BE2C (cell line): ENCODE measurements at regions not wholly inside any gene's neighbourhood (a gene's known extent, or its start where the extent isn't known, plus 50 kb on each side); places are given as distances from the start of the nearest gene placed in this dataset.

Experiments used
- DNase-seq: peaks from one replicate; pipeline ENCODE4 v3.0.0-alpha.2; 2020
- H3K27me3 ChIP-seq: fragments of 250-450 bp; sonication (Bioruptor Pico); 2 replicates; pipeline ENCODE4 v1.5.1; 2020; ENCODE audit warnings: mild to moderate bottlenecking
- H3K36me3 ChIP-seq: fragments of 250-450 bp; sonication (Bioruptor Pico); 2 replicates; pipeline ENCODE4 v1.5.1; 2020; ENCODE audit warnings: mild to moderate bottlenecking
- H3K4me1 ChIP-seq: fragments of 250-450 bp; sonication (Bioruptor Pico); 2 replicates; pipeline ENCODE4 v1.5.1; 2020
- H3K4me3 ChIP-seq: 2 replicates; pipeline ENCODE4 v1.5.1; 2011; ENCODE audit warnings: low read depth, low read length
- H3K9me3 ChIP-seq: fragments of 250-450 bp; sonication (Bioruptor Pico); 2 replicates; pipeline ENCODE4 v1.5.1; 2020
- TF ChIP-seq, protein P1 (sequence below): IDR thresholded peaks from 2 replicates; pipeline ENCODE4 v1.5.1; 2012; ENCODE audit warnings: mild to moderate bottlenecking, low read depth, low read length

GRCh38 chr13:72386138-72386684 lies 341.2 kb downstream of the MZT1 start:
- no peaks in the 10 kb centered on the region for H3K27me3 ChIP-seq
- DNase-seq, result no peak
- TF ChIP-seq, protein P1, sequence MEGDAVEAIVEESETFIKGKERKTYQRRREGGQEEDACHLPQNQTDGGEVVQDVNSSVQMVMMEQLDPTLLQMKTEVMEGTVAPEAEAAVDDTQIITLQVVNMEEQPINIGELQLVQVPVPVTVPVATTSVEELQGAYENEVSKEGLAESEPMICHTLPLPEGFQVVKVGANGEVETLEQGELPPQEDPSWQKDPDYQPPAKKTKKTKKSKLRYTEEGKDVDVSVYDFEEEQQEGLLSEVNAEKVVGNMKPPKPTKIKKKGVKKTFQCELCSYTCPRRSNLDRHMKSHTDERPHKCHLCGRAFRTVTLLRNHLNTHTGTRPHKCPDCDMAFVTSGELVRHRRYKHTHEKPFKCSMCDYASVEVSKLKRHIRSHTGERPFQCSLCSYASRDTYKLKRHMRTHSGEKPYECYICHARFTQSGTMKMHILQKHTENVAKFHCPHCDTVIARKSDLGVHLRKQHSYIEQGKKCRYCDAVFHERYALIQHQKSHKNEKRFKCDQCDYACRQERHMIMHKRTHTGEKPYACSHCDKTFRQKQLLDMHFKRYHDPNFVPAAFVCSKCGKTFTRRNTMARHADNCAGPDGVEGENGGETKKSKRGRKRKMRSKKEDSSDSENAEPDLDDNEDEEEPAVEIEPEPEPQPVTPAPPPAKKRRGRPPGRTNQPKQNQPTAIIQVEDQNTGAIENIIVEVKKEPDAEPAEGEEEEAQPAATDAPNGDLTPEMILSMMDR, result no peak
- H3K9me3 ChIP-seq, result no peaks in the 10 kb centered on the region
- H3K4me3 ChIP-seq, result no peak overlapping the region
- H3K36me3 ChIP-seq, result no peaks in the 10 kb centered on the region
- H3K4me1 ChIP-seq, result no peaks in the 10 kb centered on the region

GRCh38 chr13:72384879-72385278 lies 342.6 kb downstream of the MZT1 start:
- Histone ChIP-seq H3K9me3 (no peaks in the 10 kb centered on the region), H3K4me1 (no peaks in the 10 kb centered on the region), H3K27me3 (no peaks in the 10 kb centered on the region), H3K4me3 (no peak overlapping the region), H3K36me3 (no peaks in the 10 kb centered on the region)
- TF ChIP-seq, protein P1, result no peak
- DNase-seq, result no peak

- DNase-seq, result no peak
- TF ChIP-seq, protein P1, result no peak
- Histone ChIP-seq H3K4me1 (peaks cover 3% of the 10 kb centered on the region; the same call in 1 of the 2 replicates), H3K27me3 (no peaks in the 10 kb centered on the region), H3K4me3 (no peak overlapping the region), H3K36me3 (no peaks in the 10 kb centered on the region), H3K9me3 (no peaks in the 10 kb centered on the region)
Measured at GRCh38 chr13:72384186-72384823, 343.1 kb downstream of the MZT1 start.

DNA sequence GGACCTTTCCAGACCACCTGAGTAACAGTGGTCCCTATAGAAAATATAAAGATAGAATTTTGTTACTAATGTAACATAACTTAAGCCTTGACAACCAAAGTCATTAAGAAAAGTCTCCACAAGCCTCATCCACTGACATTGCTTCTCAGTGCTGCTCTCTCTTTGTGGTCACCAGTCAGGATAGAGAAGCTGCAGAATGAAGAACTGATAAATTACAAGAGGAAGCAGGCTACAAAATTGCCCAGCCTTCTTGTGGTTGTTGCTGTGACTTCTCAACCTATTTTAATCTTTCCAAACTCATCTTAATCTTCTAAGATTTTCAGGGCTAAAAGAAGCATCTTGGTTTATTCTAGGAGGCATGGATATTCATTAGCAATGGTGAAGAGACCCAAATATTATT lies 343.8 kb downstream of the MZT1 start:
- Histone ChIP-seq H3K27me3 (no peaks in the 10 kb centered on the region), H3K36me3 (no peaks in the 10 kb centered on the region), H3K9me3 (no peaks in the 10 kb centered on the region), H3K4me3 (no peak overlapping the region), H3K4me1 (peaks cover 3% of the 10 kb centered on the region; the same call in 1 of the 2 replicates)
- DNase-seq, result no peak
- TF ChIP-seq, protein P1, result no peak

DNA sequence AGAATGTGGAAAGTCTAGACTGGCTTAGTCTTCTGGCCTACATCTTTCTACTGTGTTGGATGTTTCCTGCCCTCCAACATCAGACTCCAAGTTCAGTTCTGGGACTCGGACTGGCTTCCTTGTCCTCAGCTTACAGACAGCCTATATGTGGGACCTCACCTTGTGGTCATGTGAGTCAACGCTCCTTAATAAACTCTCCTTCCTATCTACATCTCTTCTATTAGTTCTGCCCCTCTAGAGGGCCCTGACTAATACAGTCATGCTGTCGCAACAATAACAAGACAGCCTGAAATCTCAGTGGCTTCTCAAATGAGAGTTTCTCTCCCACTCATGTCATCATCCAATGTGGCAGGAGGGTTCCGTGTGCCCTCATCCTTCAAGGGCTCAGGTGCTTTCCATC lies 347.8 kb downstream of the MZT1 start:
- H3K4me3 ChIP-seq, result no peak overlapping the region
- H3K27me3 ChIP-seq, result no peaks in the 10 kb centered on the region
- H3K36me3 ChIP-seq, result no peaks in the 10 kb centered on the region
- peaks cover 5% of the 10 kb centered on the region; the same call in 1 of the 2 replicates for H3K4me1 ChIP-seq
- no peaks in the 10 kb centered on the region for H3K9me3 ChIP-seq
- TF ChIP-seq, protein P1, result no peak
- no peak for DNase-seq

DNA sequence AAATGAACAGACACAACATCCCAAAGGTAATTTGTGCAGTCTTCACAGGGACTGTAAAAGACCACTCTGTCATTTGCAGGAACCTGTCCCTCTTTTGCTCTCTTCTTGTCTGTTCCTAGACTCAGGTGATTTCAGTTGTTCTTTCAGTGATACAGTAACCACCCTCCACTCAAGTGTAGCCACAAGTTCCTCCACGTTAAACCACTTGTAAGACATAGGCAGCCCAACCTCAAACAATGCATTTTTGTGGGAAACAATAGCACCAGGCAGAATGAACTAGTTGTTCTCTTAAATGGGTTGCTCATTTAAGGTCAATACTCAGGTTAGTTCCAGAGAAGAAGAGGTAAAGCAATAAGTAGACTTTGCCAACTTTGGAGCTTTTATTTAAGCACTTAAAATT lies 359.4 kb downstream of the MZT1 start:
- Histone ChIP-seq H3K27me3 (no peaks in the 10 kb centered on the region), H3K36me3 (no peaks in the 10 kb centered on the region), H3K4me3 (no peak overlapping the region), H3K4me1 (no peaks in the 10 kb centered on the region), H3K9me3 (no peaks in the 10 kb centered on the region)
- no peak for DNase-seq
- TF ChIP-seq, protein P1, result no peak
